ENCODE measurements at regions not wholly inside any gene's neighbourhood (a gene's known extent, or its start where the extent isn't known, plus 50 kb on each side); places are given as distances from the start of the nearest gene placed in this dataset.

DNA sequence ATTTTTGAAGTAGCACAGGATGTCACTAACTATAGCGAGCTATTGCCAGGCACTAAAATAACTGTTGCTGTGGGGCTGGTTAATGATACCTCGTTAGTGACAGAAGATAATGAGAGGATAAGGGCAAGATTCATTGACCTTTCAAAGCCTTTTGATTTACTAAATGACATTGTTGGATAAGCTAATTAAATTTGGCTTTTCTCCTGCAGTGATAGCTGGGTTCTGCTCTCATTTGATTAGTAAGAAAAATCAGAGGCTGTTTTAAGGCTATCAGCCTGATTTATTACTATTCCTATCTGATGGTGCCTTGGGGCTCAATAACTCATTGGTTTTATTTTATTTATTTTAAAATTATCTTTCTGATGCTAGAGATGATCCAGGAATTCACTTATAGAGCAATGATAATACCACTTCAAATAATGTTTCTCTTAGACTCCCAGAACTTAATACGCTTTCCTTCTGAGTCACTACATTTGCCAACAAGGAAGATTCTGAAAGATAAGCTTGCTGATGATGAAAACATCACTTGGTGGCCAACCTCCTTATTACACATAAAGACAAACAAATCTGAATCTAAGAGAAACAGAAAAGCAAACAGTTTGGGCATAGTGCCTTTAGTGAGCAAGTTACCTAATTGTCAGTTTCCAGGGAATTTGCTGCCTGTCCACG, 501.3 kb upstream of the ARGLU1 start:
- POLR2A ChIA-PET, result no interaction called here
- FAIRE-seq, result no peak
- Histone ChIP-seq H3K9ac (replicated peaks; ENCODE audit: extremely low read depth, insufficient read depth, low read length) (no peak overlapping the region), H3K27ac (ENCODE audit: insufficient read depth, low read depth, low read length) (no peak overlapping the region), H3K9me1 (replicated peaks; ENCODE audit: control insufficient read depth, extremely low read depth, insufficient read depth, low read length) (no peaks in the 10 kb centered on the region), H3K9me3 (replicated peaks; ENCODE audit: control insufficient read depth, insufficient read depth, low read length) (no peaks in the 10 kb centered on the region), H2AFZ (ENCODE audit: low read depth, low read length) (no peak overlapping the region), H4K20me1 (replicated peaks; ENCODE audit: control insufficient read depth, extremely low read depth, insufficient read depth, low read length) (no peaks in the 10 kb centered on the region), H3K79me2 (ENCODE audit: control insufficient read depth, insufficient read depth, low read length) (no peaks in the 10 kb centered on the region), H3K4me3 (replicated peaks in 1 of 3; ENCODE audit: insufficient read depth in 1 of 3, low read depth in 1 of 3, low read length in 3 of 3) (no peak overlapping the region), H3K36me3 (ENCODE audit: control insufficient read depth in 2 of 2, extremely low read depth in 1 of 2, insufficient read depth in 2 of 2, low read length in 2 of 2) (no peaks in the 10 kb centered on the region), H3K4me1 (ENCODE audit: control insufficient read depth, extremely low read depth, insufficient read depth, low read length) (no peaks in the 10 kb centered on the region), H3K27me3 (ENCODE audit: control insufficient read depth in 2 of 2, insufficient read depth in 2 of 2, low read length in 2 of 2) (no peaks in the 10 kb centered on the region), H3K4me2 (ENCODE audit: insufficient read depth, low read length) (no peak overlapping the region)
- intact Hi-C loops (cut with micrococcal nuclease) (no loop called here), dilution Hi-C loops (cut with MboI; ENCODE audit: extremely low pct_ligation_motif_present, low sequenced_read_pairs) (no loop called here)
- TF ChIP-seq JUN (IDR thresholded peaks at IDR 0.05; ENCODE audit: borderline replicate concordance, insufficient read depth, insufficient read length, low read depth) (no peak), EZH2 (IDR thresholded peaks at IDR 0.05; ENCODE audit: borderline replicate concordance, low read depth, low read length, severe bottlenecking) (no peak), GATA2 (IDR thresholded peaks at IDR 0.05; ENCODE audit: insufficient read depth, insufficient read length, low read depth, low read length) (no peak), POLR2AphosphoS5 (IDR thresholded peaks at IDR 0.05; ENCODE audit: insufficient read depth, low read depth, low read length) (no peak)
- CTCF ChIA-PET, result no interaction called here
- DNase-seq (ENCODE audit: low read depth, low spot score), result no peak
- BruUV-seq (replicated peaks), result no TSS peak

- Histone ChIP-seq H3K9ac (replicated peaks; ENCODE audit: extremely low read depth, insufficient read depth, low read length) (no peak overlapping the region), H2AFZ (ENCODE audit: low read depth, low read length) (no peak overlapping the region), H4K20me1 (replicated peaks; ENCODE audit: control insufficient read depth, extremely low read depth, insufficient read depth, low read length) (no peaks in the 10 kb centered on the region), H3K4me1 (ENCODE audit: control insufficient read depth, extremely low read depth, insufficient read depth, low read length) (no peaks in the 10 kb centered on the region), H3K27me3 (ENCODE audit: control insufficient read depth in 2 of 2, insufficient read depth in 2 of 2, low read length in 2 of 2) (no peaks in the 10 kb centered on the region), H3K27ac (ENCODE audit: insufficient read depth, low read depth, low read length) (no peak overlapping the region), H3K4me3 (replicated peaks in 1 of 3; ENCODE audit: insufficient read depth in 1 of 3, low read depth in 1 of 3, low read length in 3 of 3) (no peak overlapping the region), H3K79me2 (ENCODE audit: control insufficient read depth, insufficient read depth, low read length) (no peaks in the 10 kb centered on the region), H3K36me3 (ENCODE audit: control insufficient read depth in 2 of 2, extremely low read depth in 1 of 2, insufficient read depth in 2 of 2, low read length in 2 of 2) (no peaks in the 10 kb centered on the region), H3K4me2 (ENCODE audit: insufficient read depth, low read length) (no peak overlapping the region), H3K9me1 (replicated peaks; ENCODE audit: control insufficient read depth, extremely low read depth, insufficient read depth, low read length) (no peaks in the 10 kb centered on the region), H3K9me3 (replicated peaks; ENCODE audit: control insufficient read depth, insufficient read depth, low read length) (no peaks in the 10 kb centered on the region)
- dilution Hi-C loops (cut with MboI; ENCODE audit: extremely low pct_ligation_motif_present, low sequenced_read_pairs) (no loop called here), intact Hi-C loops (cut with micrococcal nuclease) (no loop called here)
- BruUV-seq (replicated peaks), result no TSS peak
- no peak for TF ChIP-seq CTCF (IDR thresholded peaks at IDR 0.05; ENCODE audit: extremely low read depth in 1 of 2, insufficient read depth in 1 of 2, low read depth in 1 of 2, low read length in 2 of 2)
- TF ChIP-seq MYC (IDR thresholded peaks at IDR 0.05; ENCODE audit: low read depth, low read length), result no peak
- TF ChIP-seq POLR2AphosphoS5 (IDR thresholded peaks at IDR 0.05; ENCODE audit: insufficient read depth, low read depth, low read length), result no peak
- no peak for TF ChIP-seq POLR2A (IDR thresholded peaks at IDR 0.05; ENCODE audit: low read depth, low read length)
- TF ChIP-seq EZH2 (IDR thresholded peaks at IDR 0.05; ENCODE audit: borderline replicate concordance, low read depth, low read length, severe bottlenecking), result no peak
- TF ChIP-seq JUN (IDR thresholded peaks at IDR 0.05; ENCODE audit: borderline replicate concordance, insufficient read depth, insufficient read length, low read depth), result no peak
- TF ChIP-seq FOS (IDR thresholded peaks at IDR 0.05; ENCODE audit: borderline replicate concordance, insufficient read depth, low read length), result no peak
- TF ChIP-seq GATA2 (IDR thresholded peaks at IDR 0.05; ENCODE audit: insufficient read depth, insufficient read length, low read depth, low read length), result no peak
- no peak for TF ChIP-seq MAX (IDR thresholded peaks at IDR 0.05; ENCODE audit: insufficient read depth, insufficient read length)
- ChIA-PET CTCF (no interaction called here), POLR2A (no interaction called here)
- DNase-seq (ENCODE audit: low read depth, low spot score) (no peak), FAIRE-seq (no peak)
These were observed 499.4 kb upstream of the ARGLU1 start for GRCh38 chr13:107067381-107067780.
